ENCODE measurements at regions not wholly inside any gene's neighbourhood (a gene's known extent, or its start where the extent isn't known, plus 50 kb on each side); places are given as distances from the start of the nearest gene placed in this dataset.

DNA sequence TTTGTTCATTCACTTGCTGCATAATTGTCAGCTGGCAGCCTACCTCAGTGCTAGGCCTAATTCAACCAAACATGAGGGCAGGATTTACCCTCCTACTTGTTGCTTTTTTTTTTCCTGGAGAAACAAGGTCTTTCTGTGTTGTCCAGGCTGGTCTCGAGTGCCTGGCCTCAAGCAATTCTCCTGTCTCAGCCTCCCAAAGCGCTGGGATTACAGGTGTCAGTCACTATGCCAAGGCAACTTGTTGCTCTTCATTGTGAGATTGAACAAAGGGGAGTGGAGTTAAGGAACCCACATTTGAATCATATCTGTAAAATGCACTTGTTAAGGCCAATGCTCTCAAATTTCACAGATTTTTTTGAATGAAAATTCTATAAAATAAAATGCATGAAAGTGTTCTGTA lies 380.5 kb downstream of the TMEM161B start:
- Mint-ChIP-seq H3K4me1 (no peaks in the 10 kb centered on the region), H3K4me3 (no peak overlapping the region), H3K36me3 (ENCODE audit: low read depth) (no peaks in the 10 kb centered on the region), H3K27me3 (ENCODE audit: insufficient read depth, low read depth, poor library complexity) (peaks cover 2% of the 10 kb centered on the region), H3K9me3 (no peaks in the 10 kb centered on the region; the same call in 2 of the 3 replicates), H3K27ac (no peak overlapping the region)
- Histone ChIP-seq H4K20me1 (replicated peaks; ENCODE audit: insufficient read depth) (no peaks in the 10 kb centered on the region), H3F3A (replicated peaks; ENCODE audit: low read depth) (no peaks in the 10 kb centered on the region), H3K27me3 (ENCODE audit: insufficient read depth) (no peaks in the 10 kb centered on the region), H3K27ac (ENCODE audit: low read depth) (no peak overlapping the region), H2AFZ (no peak overlapping the region), H3K4me1 (ENCODE audit: insufficient read depth) (no peaks in the 10 kb centered on the region), H3K4me2 (no peak overlapping the region), H3K79me2 (replicated peaks; ENCODE audit: insufficient read depth) (no peaks in the 10 kb centered on the region), H3K36me3 (ENCODE audit: insufficient read depth) (no peaks in the 10 kb centered on the region), H3K9me2 (ENCODE audit: insufficient read depth) (no peaks in the 10 kb centered on the region), H3K4me3 (no peak overlapping the region)
- TF ChIP-seq, protein P1, sequence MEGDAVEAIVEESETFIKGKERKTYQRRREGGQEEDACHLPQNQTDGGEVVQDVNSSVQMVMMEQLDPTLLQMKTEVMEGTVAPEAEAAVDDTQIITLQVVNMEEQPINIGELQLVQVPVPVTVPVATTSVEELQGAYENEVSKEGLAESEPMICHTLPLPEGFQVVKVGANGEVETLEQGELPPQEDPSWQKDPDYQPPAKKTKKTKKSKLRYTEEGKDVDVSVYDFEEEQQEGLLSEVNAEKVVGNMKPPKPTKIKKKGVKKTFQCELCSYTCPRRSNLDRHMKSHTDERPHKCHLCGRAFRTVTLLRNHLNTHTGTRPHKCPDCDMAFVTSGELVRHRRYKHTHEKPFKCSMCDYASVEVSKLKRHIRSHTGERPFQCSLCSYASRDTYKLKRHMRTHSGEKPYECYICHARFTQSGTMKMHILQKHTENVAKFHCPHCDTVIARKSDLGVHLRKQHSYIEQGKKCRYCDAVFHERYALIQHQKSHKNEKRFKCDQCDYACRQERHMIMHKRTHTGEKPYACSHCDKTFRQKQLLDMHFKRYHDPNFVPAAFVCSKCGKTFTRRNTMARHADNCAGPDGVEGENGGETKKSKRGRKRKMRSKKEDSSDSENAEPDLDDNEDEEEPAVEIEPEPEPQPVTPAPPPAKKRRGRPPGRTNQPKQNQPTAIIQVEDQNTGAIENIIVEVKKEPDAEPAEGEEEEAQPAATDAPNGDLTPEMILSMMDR (conservative IDR thresholded peaks at IDR 0.05; ENCODE audit: low read depth in 2 of 2), result no peak
- TF ChIP-seq ZNF114 (CRISPR knock-in tag; IDR thresholded peaks at IDR 0.05) (no peak), STAT1 (IDR thresholded peaks at IDR 0.05; ENCODE audit: unreplicated experiment) (no peak), EZH2 (IDR thresholded peaks at IDR 0.05; ENCODE audit: low read depth, unreplicated experiment) (no peak), ZNF331 (CRISPR knock-in tag; IDR thresholded peaks at IDR 0.05; ENCODE audit: low read depth) (no peak), CREB1 (CRISPR knock-in tag; IDR thresholded peaks at IDR 0.05; ENCODE audit: low read depth) (no peak), NANOG (IDR thresholded peaks at IDR 0.05; ENCODE audit: borderline replicate concordance) (no peak), EZH2phosphoT487 (IDR thresholded peaks at IDR 0.05; ENCODE audit: unreplicated experiment) (no peak), JUNB (IDR thresholded peaks at IDR 0.05; ENCODE audit: unreplicated experiment) (no peak), POLR2AphosphoS5 (IDR thresholded peaks at IDR 0.05; ENCODE audit: low read depth) (no peak)
- TF ChIP-seq, protein P2, sequence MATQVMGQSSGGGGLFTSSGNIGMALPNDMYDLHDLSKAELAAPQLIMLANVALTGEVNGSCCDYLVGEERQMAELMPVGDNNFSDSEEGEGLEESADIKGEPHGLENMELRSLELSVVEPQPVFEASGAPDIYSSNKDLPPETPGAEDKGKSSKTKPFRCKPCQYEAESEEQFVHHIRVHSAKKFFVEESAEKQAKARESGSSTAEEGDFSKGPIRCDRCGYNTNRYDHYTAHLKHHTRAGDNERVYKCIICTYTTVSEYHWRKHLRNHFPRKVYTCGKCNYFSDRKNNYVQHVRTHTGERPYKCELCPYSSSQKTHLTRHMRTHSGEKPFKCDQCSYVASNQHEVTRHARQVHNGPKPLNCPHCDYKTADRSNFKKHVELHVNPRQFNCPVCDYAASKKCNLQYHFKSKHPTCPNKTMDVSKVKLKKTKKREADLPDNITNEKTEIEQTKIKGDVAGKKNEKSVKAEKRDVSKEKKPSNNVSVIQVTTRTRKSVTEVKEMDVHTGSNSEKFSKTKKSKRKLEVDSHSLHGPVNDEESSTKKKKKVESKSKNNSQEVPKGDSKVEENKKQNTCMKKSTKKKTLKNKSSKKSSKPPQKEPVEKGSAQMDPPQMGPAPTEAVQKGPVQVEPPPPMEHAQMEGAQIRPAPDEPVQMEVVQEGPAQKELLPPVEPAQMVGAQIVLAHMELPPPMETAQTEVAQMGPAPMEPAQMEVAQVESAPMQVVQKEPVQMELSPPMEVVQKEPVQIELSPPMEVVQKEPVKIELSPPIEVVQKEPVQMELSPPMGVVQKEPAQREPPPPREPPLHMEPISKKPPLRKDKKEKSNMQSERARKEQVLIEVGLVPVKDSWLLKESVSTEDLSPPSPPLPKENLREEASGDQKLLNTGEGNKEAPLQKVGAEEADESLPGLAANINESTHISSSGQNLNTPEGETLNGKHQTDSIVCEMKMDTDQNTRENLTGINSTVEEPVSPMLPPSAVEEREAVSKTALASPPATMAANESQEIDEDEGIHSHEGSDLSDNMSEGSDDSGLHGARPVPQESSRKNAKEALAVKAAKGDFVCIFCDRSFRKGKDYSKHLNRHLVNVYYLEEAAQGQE (IDR thresholded peaks at IDR 0.05; ENCODE audit: unreplicated experiment), result no peak
- TF ChIP-seq, protein P3, sequence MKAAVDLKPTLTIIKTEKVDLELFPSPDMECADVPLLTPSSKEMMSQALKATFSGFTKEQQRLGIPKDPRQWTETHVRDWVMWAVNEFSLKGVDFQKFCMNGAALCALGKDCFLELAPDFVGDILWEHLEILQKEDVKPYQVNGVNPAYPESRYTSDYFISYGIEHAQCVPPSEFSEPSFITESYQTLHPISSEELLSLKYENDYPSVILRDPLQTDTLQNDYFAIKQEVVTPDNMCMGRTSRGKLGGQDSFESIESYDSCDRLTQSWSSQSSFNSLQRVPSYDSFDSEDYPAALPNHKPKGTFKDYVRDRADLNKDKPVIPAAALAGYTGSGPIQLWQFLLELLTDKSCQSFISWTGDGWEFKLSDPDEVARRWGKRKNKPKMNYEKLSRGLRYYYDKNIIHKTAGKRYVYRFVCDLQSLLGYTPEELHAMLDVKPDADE (IDR thresholded peaks at IDR 0.05), result no peak
- TF ChIP-seq, protein P4, sequence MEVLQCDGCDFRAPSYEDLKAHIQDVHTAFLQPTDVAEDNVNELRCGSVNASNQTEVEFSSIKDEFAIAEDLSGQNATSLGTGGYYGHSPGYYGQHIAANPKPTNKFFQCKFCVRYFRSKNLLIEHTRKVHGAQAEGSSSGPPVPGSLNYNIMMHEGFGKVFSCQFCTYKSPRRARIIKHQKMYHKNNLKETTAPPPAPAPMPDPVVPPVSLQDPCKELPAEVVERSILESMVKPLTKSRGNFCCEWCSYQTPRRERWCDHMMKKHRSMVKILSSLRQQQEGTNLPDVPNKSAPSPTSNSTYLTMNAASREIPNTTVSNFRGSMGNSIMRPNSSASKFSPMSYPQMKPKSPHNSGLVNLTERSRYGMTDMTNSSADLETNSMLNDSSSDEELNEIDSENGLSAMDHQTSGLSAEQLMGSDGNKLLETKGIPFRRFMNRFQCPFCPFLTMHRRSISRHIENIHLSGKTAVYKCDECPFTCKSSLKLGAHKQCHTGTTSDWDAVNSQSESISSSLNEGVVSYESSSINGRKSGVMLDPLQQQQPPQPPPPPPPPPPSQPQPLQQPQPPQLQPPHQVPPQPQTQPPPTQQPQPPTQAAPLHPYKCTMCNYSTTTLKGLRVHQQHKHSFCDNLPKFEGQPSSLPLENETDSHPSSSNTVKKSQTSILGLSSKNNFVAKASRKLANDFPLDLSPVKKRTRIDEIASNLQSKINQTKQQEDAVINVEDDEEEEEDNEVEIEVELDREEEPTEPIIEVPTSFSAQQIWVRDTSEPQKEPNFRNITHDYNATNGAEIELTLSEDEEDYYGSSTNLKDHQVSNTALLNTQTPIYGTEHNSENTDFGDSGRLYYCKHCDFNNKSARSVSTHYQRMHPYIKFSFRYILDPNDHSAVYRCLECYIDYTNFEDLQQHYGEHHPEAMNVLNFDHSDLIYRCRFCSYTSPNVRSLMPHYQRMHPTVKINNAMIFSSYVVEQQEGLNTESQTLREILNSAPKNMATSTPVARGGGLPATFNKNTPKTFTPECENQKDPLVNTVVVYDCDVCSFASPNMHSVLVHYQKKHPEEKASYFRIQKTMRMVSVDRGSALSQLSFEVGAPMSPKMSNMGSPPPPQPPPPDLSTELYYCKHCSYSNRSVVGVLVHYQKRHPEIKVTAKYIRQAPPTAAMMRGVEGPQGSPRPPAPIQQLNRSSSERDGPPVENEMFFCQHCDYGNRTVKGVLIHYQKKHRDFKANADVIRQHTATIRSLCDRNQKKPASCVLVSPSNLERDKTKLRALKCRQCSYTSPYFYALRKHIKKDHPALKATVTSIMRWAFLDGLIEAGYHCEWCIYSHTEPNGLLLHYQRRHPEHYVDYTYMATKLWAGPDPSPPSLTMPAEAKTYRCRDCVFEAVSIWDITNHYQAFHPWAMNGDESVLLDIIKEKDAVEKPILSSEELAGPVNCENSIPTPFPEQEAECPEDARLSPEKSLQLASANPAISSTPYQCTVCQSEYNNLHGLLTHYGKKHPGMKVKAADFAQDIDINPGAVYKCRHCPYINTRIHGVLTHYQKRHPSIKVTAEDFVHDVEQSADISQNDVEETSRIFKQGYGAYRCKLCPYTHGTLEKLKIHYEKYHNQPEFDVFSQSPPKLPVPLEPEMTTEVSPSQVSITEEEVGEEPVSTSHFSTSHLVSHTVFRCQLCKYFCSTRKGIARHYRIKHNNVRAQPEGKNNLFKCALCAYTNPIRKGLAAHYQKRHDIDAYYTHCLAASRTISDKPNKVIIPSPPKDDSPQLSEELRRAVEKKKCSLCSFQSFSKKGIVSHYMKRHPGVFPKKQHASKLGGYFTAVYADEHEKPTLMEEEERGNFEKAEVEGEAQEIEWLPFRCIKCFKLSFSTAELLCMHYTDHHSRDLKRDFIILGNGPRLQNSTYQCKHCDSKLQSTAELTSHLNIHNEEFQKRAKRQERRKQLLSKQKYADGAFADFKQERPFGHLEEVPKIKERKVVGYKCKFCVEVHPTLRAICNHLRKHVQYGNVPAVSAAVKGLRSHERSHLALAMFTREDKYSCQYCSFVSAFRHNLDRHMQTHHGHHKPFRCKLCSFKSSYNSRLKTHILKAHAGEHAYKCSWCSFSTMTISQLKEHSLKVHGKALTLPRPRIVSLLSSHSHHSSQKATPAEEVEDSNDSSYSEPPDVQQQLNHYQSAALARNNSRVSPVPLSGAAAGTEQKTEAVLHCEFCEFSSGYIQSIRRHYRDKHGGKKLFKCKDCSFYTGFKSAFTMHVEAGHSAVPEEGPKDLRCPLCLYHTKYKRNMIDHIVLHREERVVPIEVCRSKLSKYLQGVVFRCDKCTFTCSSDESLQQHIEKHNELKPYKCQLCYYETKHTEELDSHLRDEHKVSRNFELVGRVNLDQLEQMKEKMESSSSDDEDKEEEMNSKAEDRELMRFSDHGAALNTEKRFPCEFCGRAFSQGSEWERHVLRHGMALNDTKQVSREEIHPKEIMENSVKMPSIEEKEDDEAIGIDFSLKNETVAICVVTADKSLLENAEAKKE (CRISPR knock-in tag; IDR thresholded peaks at IDR 0.05), result no peak
- DNase-seq (ENCODE audit: low spot score) (no peak), ATAC-seq (no peak)

Data from GM23338 (cell line).